ENCODE measurements at regions not wholly inside any gene's neighbourhood (a gene's known extent, or its start where the extent isn't known, plus 50 kb on each side); places are given as distances from the start of the nearest gene placed in this dataset.

GRCh38 chr3:71936681-71937080 lies 151.7 kb upstream of the PROK2 start:
- TF ChIP-seq POLR2A (IDR thresholded peaks at IDR 0.05) (no peak), CTCF (IDR thresholded peaks at IDR 0.05) (no peak)

Data from right lobe of liver (tissue), 4 donors.